ENCODE measurements at regions not wholly inside any gene's neighbourhood (a gene's known extent, or its start where the extent isn't known, plus 50 kb on each side); places are given as distances from the start of the nearest gene placed in this dataset.

GRCh38 chr4:75285837-75286236 lies 228.4 kb downstream of the RCHY1 start:
- no peak overlapping the region for H3K4me3 ChIP-seq
- no peaks in the 10 kb centered on the region for H3K9me3 ChIP-seq (replicated peaks; ENCODE audit: control insufficient read depth, insufficient read depth, low read depth, low read length)
- in situ Hi-C loops (cut with MboI) (no loop called here), intact Hi-C loops (cut with micrococcal nuclease) (no loop called here)
- DNase-seq (ENCODE audit: extremely low read depth in 1 of 4, low spot score in 3 of 4): no peak
- H3K27ac ChIP-seq (ENCODE audit: extremely low read depth, low read depth, low read length): no peak overlapping the region
- CTCF ChIA-PET (ENCODE audit: low intra/inter-chr PET ratio): no interaction called here
- H3K79me2 ChIP-seq (ENCODE audit: control insufficient read depth, insufficient read depth, low read length): no peaks in the 10 kb centered on the region
- no peak for FAIRE-seq
- peaks cover 0 to 3% of the 10 kb centered on the region in 2 experiments; a peak in 1 of 5 replicates for H3K27me3 ChIP-seq (ENCODE audit: control insufficient read depth in 2 of 2, insufficient read depth in 2 of 2, low read length in 2 of 2)
- H3K4me1 ChIP-seq (replicated peaks in 1 of 2; ENCODE audit: control insufficient read depth in 2 of 2, insufficient read depth in 2 of 2, low read length in 2 of 2): no peaks in the 10 kb centered on the region
- POLR2A ChIA-PET: no interaction called here
- H2AFZ ChIP-seq (ENCODE audit: low read depth, low read length): no peak overlapping the region
- no peaks in the 10 kb centered on the region for H3K9me1 ChIP-seq (ENCODE audit: control insufficient read depth, insufficient read depth, low read length)
- no peaks in the 10 kb centered on the region for H4K20me1 ChIP-seq (replicated peaks; ENCODE audit: control insufficient read depth, insufficient read depth, low read length)
- H3K9ac ChIP-seq (ENCODE audit: insufficient read depth in 1 of 2, low read depth in 2 of 2, low read length in 2 of 2): no peak overlapping the region
- ATAC-seq: no peak
- 3% methylated on average over 2 of the region's 2 CpGs for WGBS (ENCODE audit: insufficient coverage, low coverage, missing lambda C conversion rate)
- H3K4me2 ChIP-seq (ENCODE audit: insufficient read depth, low read length): no peak overlapping the region
- BruUV-seq (replicated peaks): no TSS peak
- TF ChIP-seq STAT6 (CRISPR knock-in tag; IDR thresholded peaks at IDR 0.05) (no peak), ETS2 (tag; IDR thresholded peaks at IDR 0.05; ENCODE audit: borderline replicate concordance, poor library complexity, severe bottlenecking) (no peak), SP2 (IDR thresholded peaks at IDR 0.05; ENCODE audit: extremely low read depth, low read depth, low read length, poor library complexity, severe bottlenecking) (no peak), NCOR1 (IDR thresholded peaks at IDR 0.05) (no peak), ZNF644 (tag; IDR thresholded peaks at IDR 0.05; ENCODE audit: low read depth) (no peak), CTCFL (IDR thresholded peaks at IDR 0.05; ENCODE audit: borderline replicate concordance, insufficient read depth, low read depth, low read length, poor library complexity, severe bottlenecking) (no peak), ZBTB11 (CRISPR knock-in tag; IDR thresholded peaks at IDR 0.05) (no peak), JUNB (CRISPR knock-in tag; conservative IDR thresholded peaks at IDR 0.05) (no peak)
- no peaks in the 10 kb centered on the region for H3K36me3 ChIP-seq (ENCODE audit: control insufficient read depth, insufficient read depth, low read length)
